ENCODE measurements at regions not wholly inside any gene's neighbourhood (a gene's known extent, or its start where the extent isn't known, plus 50 kb on each side); places are given as distances from the start of the nearest gene placed in this dataset.
"Not testable (repeated sequence)": the region's sequence is repeated elsewhere in the genome, so short reads cannot be mapped to it uniquely, and the experiment has no call there.

GRCh38 chr12:83870921-83871599 lies 1041.5 kb downstream of the SLC6A15 start:
- DNase-seq, result not testable (repeated sequence)

- no peak for DNase-seq
Measured at GRCh38 chr12:83866477-83866876, 1046.1 kb downstream of the SLC6A15 start.

GRCh38 chr12:83865431-83865830 lies 1047.2 kb downstream of the SLC6A15 start:
- no peak for DNase-seq

- no peak for DNase-seq
Measured at GRCh38 chr12:83864054-83864453, 1048.5 kb downstream of the SLC6A15 start.

GRCh38 chr12:83859021-83859420 lies 1053.6 kb downstream of the SLC6A15 start:
- DNase-seq, result no peak

- DNase-seq, result no peak
Measured at GRCh38 chr12:83856803-83857202, 1055.8 kb downstream of the SLC6A15 start.

- DNase-seq, result no peak
Measured at GRCh38 chr12:83850531-83850930, 1062.1 kb downstream of the SLC6A15 start.

- DNase-seq, result no peak
Measured at GRCh38 chr12:83848702-83849101, 1063.9 kb downstream of the SLC6A15 start.

GRCh38 chr12:83843541-83843940 lies 1069.1 kb downstream of the SLC6A15 start:
- DNase-seq, result no peak

GRCh38 chr12:83841620-83842019 lies 1071.0 kb downstream of the SLC6A15 start:
- no peak for DNase-seq

GRCh38 chr12:83827860-83828259 lies 1084.7 kb downstream of the SLC6A15 start:
- DNase-seq, result no peak

GRCh38 chr12:83827193-83827592 lies 1085.4 kb downstream of the SLC6A15 start:
- no peak for DNase-seq

- DNase-seq, result no peak
Measured at GRCh38 chr12:83826112-83826511, 1086.5 kb downstream of the SLC6A15 start.

GRCh38 chr12:83823386-83824045 lies 1089.1 kb downstream of the SLC6A15 start:
- DNase-seq, result no peak

GRCh38 chr12:83821967-83822366 lies 1090.6 kb downstream of the SLC6A15 start:
- no peak for DNase-seq

- DNase-seq, result no peak
Measured at GRCh38 chr12:83818881-83819280, 1093.7 kb downstream of the SLC6A15 start.

GRCh38 chr12:83817730-83818129 lies 1094.9 kb downstream of the SLC6A15 start:
- DNase-seq, result no peak

- DNase-seq, result no peak
Measured at GRCh38 chr12:83808591-83808990, 1104.0 kb downstream of the SLC6A15 start.

- DNase-seq, result no peak
Measured at GRCh38 chr12:83807871-83808270, 1104.7 kb downstream of the SLC6A15 start.

- no peak for DNase-seq
Measured at GRCh38 chr12:83805873-83806272, 1106.7 kb downstream of the SLC6A15 start.

GRCh38 chr12:83805156-83805772 lies 1107.3 kb downstream of the SLC6A15 start:
- no peak for DNase-seq

- no peak for DNase-seq
Measured at GRCh38 chr12:83801972-83802371, 1110.6 kb downstream of the SLC6A15 start.

GRCh38 chr12:83800022-83800421 lies 1112.6 kb downstream of the SLC6A15 start:
- DNase-seq, result no peak

- no peak for DNase-seq
Measured at GRCh38 chr12:83796531-83796930, 1109.8 kb downstream of the TMTC2 start.
